ENCODE measurements at regions not wholly inside any gene's neighbourhood (a gene's known extent, or its start where the extent isn't known, plus 50 kb on each side); places are given as distances from the start of the nearest gene placed in this dataset.

- TF ChIP-seq CTCF (IDR thresholded peaks at IDR 0.05), result no peak
These were observed 102.8 kb downstream of the IRX5 start for GRCh38 chr16:55033225-55034156.

- peak; percentile 74 for TF ChIP-seq CTCF (IDR thresholded peaks at IDR 0.05)
These were observed 104.4 kb downstream of the IRX5 start for GRCh38 chr16:55035029-55035428.

- no peak for TF ChIP-seq CTCF (IDR thresholded peaks at IDR 0.05)
These were observed 105.3 kb downstream of the IRX5 start for GRCh38 chr16:55035956-55036355.

GRCh38 chr16:55036371-55036821 is 105.7 kb downstream of the IRX5 start:
- TF ChIP-seq CTCF (IDR thresholded peaks at IDR 0.05), result no peak

GRCh38 chr16:55037046-55037445 is 106.4 kb downstream of the IRX5 start:
- no peak for TF ChIP-seq CTCF (IDR thresholded peaks at IDR 0.05)

- no peak for TF ChIP-seq CTCF (IDR thresholded peaks at IDR 0.05)
These were observed 107.3 kb downstream of the IRX5 start for GRCh38 chr16:55037966-55038365.

GRCh38 chr16:55039042-55039441 is 108.4 kb downstream of the IRX5 start:
- no peak for TF ChIP-seq CTCF (IDR thresholded peaks at IDR 0.05)

Measured in LNCAP (cell line).